ENCODE measurements at regions not wholly inside any gene's neighbourhood (a gene's known extent, or its start where the extent isn't known, plus 50 kb on each side); places are given as distances from the start of the nearest gene placed in this dataset.

- Histone ChIP-seq H3K36me3 (ENCODE audit: control insufficient read depth in 5 of 5, insufficient read depth in 5 of 5, low read length in 5 of 5) (no peaks in the 10 kb centered on the region), H3K27me3 (ENCODE audit: control insufficient read depth in 5 of 5, insufficient read depth in 4 of 5, low read length in 5 of 5) (no peaks in the 10 kb centered on the region), H3K27ac (ENCODE audit: low read depth, low read length) (no peak overlapping the region), H3K4me1 (ENCODE audit: control insufficient read depth in 5 of 5, insufficient read depth in 5 of 5, low read length in 5 of 5) (peaks cover 0 to 21% (median 12%) of the 10 kb centered on the region in 5 donors), H3K4me3 (ENCODE audit: low read depth in 1 of 5, low read length in 5 of 5) (no peak overlapping the region), H3K9me3 (ENCODE audit: control insufficient read depth in 5 of 5, low read length in 5 of 5) (peaks cover 0 to 9% (median 7%) of the 10 kb centered on the region in 5 donors), H3K9ac (ENCODE audit: low read length in 5 of 5) (no peak overlapping the region)
Measured at GRCh38 chr20:40087496-40087895, 601.5 kb downstream of the MAFB start.

GRCh38 chr20:40085513-40085912 is 603.5 kb downstream of the MAFB start:
- H3K36me3 ChIP-seq (ENCODE audit: control insufficient read depth in 5 of 5, insufficient read depth in 5 of 5, low read length in 5 of 5), result no peaks in the 10 kb centered on the region
- H3K27me3 ChIP-seq (ENCODE audit: control insufficient read depth in 5 of 5, insufficient read depth in 4 of 5, low read length in 5 of 5), result no peaks in the 10 kb centered on the region
- peaks cover 0 to 21% (median 12%) of the 10 kb centered on the region in 5 donors for H3K4me1 ChIP-seq (ENCODE audit: control insufficient read depth in 5 of 5, insufficient read depth in 5 of 5, low read length in 5 of 5)
- H3K27ac ChIP-seq (ENCODE audit: low read depth, low read length), result no peak overlapping the region
- H3K9me3 ChIP-seq (ENCODE audit: control insufficient read depth in 5 of 5, low read length in 5 of 5), result no peaks in the 10 kb centered on the region
- H3K4me3 ChIP-seq (ENCODE audit: low read depth in 1 of 5, low read length in 5 of 5), result no peak overlapping the region
- H3K9ac ChIP-seq (ENCODE audit: low read length in 5 of 5), result no peak overlapping the region

GRCh38 chr20:40082436-40082835 is 606.6 kb downstream of the MAFB start:
- Histone ChIP-seq H3K27ac (ENCODE audit: low read depth, low read length) (no peak overlapping the region), H3K27me3 (ENCODE audit: control insufficient read depth in 5 of 5, insufficient read depth in 4 of 5, low read length in 5 of 5) (no peaks in the 10 kb centered on the region), H3K9ac (ENCODE audit: low read length in 5 of 5) (no peak overlapping the region), H3K4me3 (ENCODE audit: low read depth in 1 of 5, low read length in 5 of 5) (no peak overlapping the region), H3K36me3 (ENCODE audit: control insufficient read depth in 5 of 5, insufficient read depth in 5 of 5, low read length in 5 of 5) (no peaks in the 10 kb centered on the region), H3K9me3 (ENCODE audit: control insufficient read depth in 5 of 5, low read length in 5 of 5) (no peaks in the 10 kb centered on the region), H3K4me1 (ENCODE audit: control insufficient read depth in 5 of 5, insufficient read depth in 5 of 5, low read length in 5 of 5) (peaks cover 0 to 14% (median 8%) of the 10 kb centered on the region in 5 donors)

GRCh38 chr20:40081653-40082052 is 607.4 kb downstream of the MAFB start:
- H3K4me1 ChIP-seq (ENCODE audit: control insufficient read depth in 5 of 5, insufficient read depth in 5 of 5, low read length in 5 of 5), result peaks cover 0 to 11% (median 6%) of the 10 kb centered on the region in 5 donors
- H3K4me3 ChIP-seq (ENCODE audit: low read depth in 1 of 5, low read length in 5 of 5), result no peak overlapping the region
- H3K27me3 ChIP-seq (ENCODE audit: control insufficient read depth in 5 of 5, insufficient read depth in 4 of 5, low read length in 5 of 5), result no peaks in the 10 kb centered on the region
- no peaks in the 10 kb centered on the region for H3K9me3 ChIP-seq (ENCODE audit: control insufficient read depth in 5 of 5, low read length in 5 of 5)
- H3K27ac ChIP-seq (ENCODE audit: low read depth, low read length), result no peak overlapping the region
- H3K9ac ChIP-seq (ENCODE audit: low read length in 5 of 5), result no peak overlapping the region
- H3K36me3 ChIP-seq (ENCODE audit: control insufficient read depth in 5 of 5, insufficient read depth in 5 of 5, low read length in 5 of 5), result no peaks in the 10 kb centered on the region

- no peak overlapping the region for H3K27ac ChIP-seq (ENCODE audit: low read depth, low read length)
- no peak overlapping the region for H3K4me3 ChIP-seq (ENCODE audit: low read depth in 1 of 5, low read length in 5 of 5)
- no peaks in the 10 kb centered on the region for H3K9me3 ChIP-seq (ENCODE audit: control insufficient read depth in 5 of 5, low read length in 5 of 5)
- H3K27me3 ChIP-seq (ENCODE audit: control insufficient read depth in 5 of 5, insufficient read depth in 4 of 5, low read length in 5 of 5), result no peaks in the 10 kb centered on the region
- no peaks in the 10 kb centered on the region for H3K36me3 ChIP-seq (ENCODE audit: control insufficient read depth in 5 of 5, insufficient read depth in 5 of 5, low read length in 5 of 5)
- H3K9ac ChIP-seq (ENCODE audit: low read length in 5 of 5), result no peak overlapping the region
- H3K4me1 ChIP-seq (ENCODE audit: control insufficient read depth in 5 of 5, insufficient read depth in 5 of 5, low read length in 5 of 5), result peaks cover 0 to 11% (median 6%) of the 10 kb centered on the region in 5 donors
Measured at GRCh38 chr20:40080041-40080652, 608.9 kb downstream of the MAFB start.

GRCh38 chr20:40073535-40074111 is 615.4 kb downstream of the MAFB start:
- Histone ChIP-seq H3K4me3 (ENCODE audit: low read depth in 1 of 5, low read length in 5 of 5) (no peak overlapping the region), H3K27ac (ENCODE audit: low read depth, low read length) (no peak overlapping the region), H3K4me1 (ENCODE audit: control insufficient read depth in 5 of 5, insufficient read depth in 5 of 5, low read length in 5 of 5) (peaks cover 0 to 16% (median 8%) of the 10 kb centered on the region in 5 donors), H3K27me3 (ENCODE audit: control insufficient read depth in 5 of 5, insufficient read depth in 4 of 5, low read length in 5 of 5) (no peaks in the 10 kb centered on the region), H3K36me3 (ENCODE audit: control insufficient read depth in 5 of 5, insufficient read depth in 5 of 5, low read length in 5 of 5) (no peaks in the 10 kb centered on the region), H3K9me3 (ENCODE audit: control insufficient read depth in 5 of 5, low read length in 5 of 5) (no peaks in the 10 kb centered on the region), H3K9ac (ENCODE audit: low read length in 5 of 5) (no peak overlapping the region)

GRCh38 chr20:40072907-40073306 is 616.1 kb downstream of the MAFB start:
- no peak overlapping the region for H3K27ac ChIP-seq (ENCODE audit: low read depth, low read length)
- H3K9me3 ChIP-seq (ENCODE audit: control insufficient read depth in 5 of 5, low read length in 5 of 5), result no peaks in the 10 kb centered on the region
- H3K4me3 ChIP-seq (ENCODE audit: low read depth in 1 of 5, low read length in 5 of 5), result no peak overlapping the region
- peaks cover 0 to 16% (median 8%) of the 10 kb centered on the region in 5 donors for H3K4me1 ChIP-seq (ENCODE audit: control insufficient read depth in 5 of 5, insufficient read depth in 5 of 5, low read length in 5 of 5)
- H3K9ac ChIP-seq (ENCODE audit: low read length in 5 of 5), result no peak overlapping the region
- H3K27me3 ChIP-seq (ENCODE audit: control insufficient read depth in 5 of 5, insufficient read depth in 4 of 5, low read length in 5 of 5), result no peaks in the 10 kb centered on the region
- no peaks in the 10 kb centered on the region for H3K36me3 ChIP-seq (ENCODE audit: control insufficient read depth in 5 of 5, insufficient read depth in 5 of 5, low read length in 5 of 5)

GRCh38 chr20:40056171-40056570 is 632.9 kb downstream of the MAFB start:
- H3K27me3 ChIP-seq (ENCODE audit: control insufficient read depth in 5 of 5, insufficient read depth in 4 of 5, low read length in 5 of 5), result no peaks in the 10 kb centered on the region
- no peaks in the 10 kb centered on the region for H3K36me3 ChIP-seq (ENCODE audit: control insufficient read depth in 5 of 5, insufficient read depth in 5 of 5, low read length in 5 of 5)

GRCh38 chr20:40055711-40056110 is 633.3 kb downstream of the MAFB start:
- peaks cover 0 to 2% (median 0%) of the 10 kb centered on the region in 5 donors for H3K9me3 ChIP-seq (ENCODE audit: control insufficient read depth in 5 of 5, low read length in 5 of 5)

More at GRCh38 chr20:40056171-40056570, 632.9 kb downstream of the MAFB start:
- H3K4me1 ChIP-seq (ENCODE audit: control insufficient read depth in 5 of 5, insufficient read depth in 5 of 5, low read length in 5 of 5), result peaks cover 0 to 13% (median 6%) of the 10 kb centered on the region in 5 donors
- H3K9me3 ChIP-seq (ENCODE audit: control insufficient read depth in 5 of 5, low read length in 5 of 5), result peaks cover 0 to 2% (median 0%) of the 10 kb centered on the region in 5 donors
- no peak overlapping the region for H3K4me3 ChIP-seq (ENCODE audit: low read depth in 1 of 5, low read length in 5 of 5)
- no peak overlapping the region for H3K9ac ChIP-seq (ENCODE audit: low read length in 5 of 5)
- no peak overlapping the region for H3K27ac ChIP-seq (ENCODE audit: low read depth, low read length)

GRCh38 chr20:40054311-40054710 is 634.7 kb downstream of the MAFB start:
- H3K4me3 ChIP-seq (ENCODE audit: low read depth in 1 of 5, low read length in 5 of 5), result no peak overlapping the region
- no peak overlapping the region for H3K27ac ChIP-seq (ENCODE audit: low read depth, low read length)
- no peaks in the 10 kb centered on the region for H3K36me3 ChIP-seq (ENCODE audit: control insufficient read depth in 5 of 5, insufficient read depth in 5 of 5, low read length in 5 of 5)
- H3K9me3 ChIP-seq (ENCODE audit: control insufficient read depth in 5 of 5, low read length in 5 of 5), result no peaks in the 10 kb centered on the region
- peaks cover 0 to 13% (median 6%) of the 10 kb centered on the region in 5 donors for H3K4me1 ChIP-seq (ENCODE audit: control insufficient read depth in 5 of 5, insufficient read depth in 5 of 5, low read length in 5 of 5)
- H3K9ac ChIP-seq (ENCODE audit: low read length in 5 of 5), result no peak overlapping the region
- no peaks in the 10 kb centered on the region for H3K27me3 ChIP-seq (ENCODE audit: control insufficient read depth in 5 of 5, insufficient read depth in 4 of 5, low read length in 5 of 5)

More at GRCh38 chr20:40055711-40056110, 633.3 kb downstream of the MAFB start:
- H3K4me3 ChIP-seq (ENCODE audit: low read depth in 1 of 5, low read length in 5 of 5), result no peak overlapping the region
- no peaks in the 10 kb centered on the region for H3K36me3 ChIP-seq (ENCODE audit: control insufficient read depth in 5 of 5, insufficient read depth in 5 of 5, low read length in 5 of 5)
- no peak overlapping the region for H3K27ac ChIP-seq (ENCODE audit: low read depth, low read length)
- H3K27me3 ChIP-seq (ENCODE audit: control insufficient read depth in 5 of 5, insufficient read depth in 4 of 5, low read length in 5 of 5), result no peaks in the 10 kb centered on the region
- H3K4me1 ChIP-seq (ENCODE audit: control insufficient read depth in 5 of 5, insufficient read depth in 5 of 5, low read length in 5 of 5), result peaks cover 0 to 13% (median 6%) of the 10 kb centered on the region in 5 donors
- no peak overlapping the region for H3K9ac ChIP-seq (ENCODE audit: low read length in 5 of 5)

Data from subcutaneous abdominal adipose tissue (tissue), 5 donors.